GM12892 (cell line): ENCODE measurements at regions not wholly inside any gene's neighbourhood (a gene's known extent, or its start where the extent isn't known, plus 50 kb on each side); places are given as distances from the start of the nearest gene placed in this dataset.

Experiments
- POLR2AphosphoS5 ChIP-seq: IDR thresholded peaks from 2 replicates; pipeline ENCODE4 v1.6.1; 2011; ENCODE audit warnings: low read depth, low read length, control low read depth
- TAF1 ChIP-seq: IDR thresholded peaks from 2 replicates; pipeline ENCODE4 v1.6.1; 2011; ENCODE audit warnings: low read depth, mild to moderate bottlenecking, control low read depth, low read length, borderline replicate concordance

GRCh38 chr12:104828015-104828414 lies 130.1 kb downstream of the SLC41A2 start:
- TF ChIP-seq POLR2AphosphoS5: no peak
- TF ChIP-seq TAF1: no peak
